SK-N-SH (cell line): ENCODE measurements at regions not wholly inside any gene's neighbourhood (a gene's known extent, or its start where the extent isn't known, plus 50 kb on each side); places are given as distances from the start of the nearest gene placed in this dataset.

Source experiments
- CTCF ChIA-PET: fragments of 300-600, 350-600 bp; formaldehyde crosslinking; extraction: SDS; loops from one replicate; lab custom pipeline; 2021; lab: Yijun Ruan, JAX
- POLR2A ChIA-PET: fragments of 350-600 bp; sonication (Branson Sonifier 250); formaldehyde crosslinking; extraction: SDS; loops from one replicate; lab custom pipeline; 2020; ENCODE audit warnings: antibody characterized with exemption, inconsistent platforms; lab: Yijun Ruan, JAX
- DNase-seq: peaks from one replicate; pipeline ENCODE4 v3.0.0; 2012
- H2AFZ ChIP-seq: fragments of 200-600 bp; sonication (generic); 2 replicates; pipeline ENCODE4 v1.8.1; 2016; ENCODE audit warnings: antibody characterized with exemption, mild to moderate bottlenecking, low read depth
- H3F3A ChIP-seq: fragments of 200-600 bp; sonication (generic); replicated peaks from 2 replicates; pipeline ENCODE3; 2016; ENCODE audit warnings: antibody characterized with exemption, mild to moderate bottlenecking; ENCODE audit not compliant: insufficient read depth
- H3K27ac ChIP-seq, 2 experiments: fragments of 200-500 bp in 1 of 2; fragments of 200-600 bp in 1 of 2; sonication (Bioruptor generic) in 1 of 2; sonication (generic), shearing (Covaris generic) in 1 of 2; 2 replicates each; pipeline versions ENCODE4 v1.5.1 to v1.6.1; 2014 to 2016; ENCODE audit warnings: low read depth in 2 of 2, inconsistent platforms in 1 of 2, low read length in 1 of 2, mild to moderate bottlenecking in 1 of 2, mixed read lengths in 1 of 2
- H3K27me3 ChIP-seq: fragments of 200-600 bp; sonication (generic), shearing (Covaris generic); 2 replicates; pipeline ENCODE4 v1.6.1; 2016; ENCODE audit warnings: mixed run types; ENCODE audit not compliant: insufficient read depth
- H3K36me3 ChIP-seq, 2 experiments: fragments of 200-500 bp in 1 of 2; fragments of 200-600 bp in 1 of 2; sonication (Bioruptor generic) in 1 of 2; sonication (generic) in 1 of 2; replicated peaks in 1 of 2; 2 replicates each; pipeline versions ENCODE3 to v1.5.1; 2014 to 2016; ENCODE audit warnings: low read length in 1 of 2, mild to moderate bottlenecking in 1 of 2; ENCODE audit not compliant: insufficient read depth in 2 of 2, control insufficient read depth in 1 of 2
- H3K4me1 ChIP-seq, 2 experiments: fragments of 200-500 bp in 1 of 2; fragments of 200-600 bp in 1 of 2; sonication (Bioruptor generic) in 1 of 2; sonication (generic), shearing (Covaris generic) in 1 of 2; 2 replicates each; pipeline versions ENCODE4 v1.5.1 to v1.6.1; 2014 to 2016; ENCODE audit warnings: low read depth in 1 of 2, low read length in 1 of 2, mixed run types in 1 of 2; ENCODE audit not compliant: insufficient read depth in 2 of 2, control insufficient read depth in 1 of 2
- H3K4me2 ChIP-seq: fragments of 200-600 bp; sonication (generic), shearing (Covaris generic); 2 replicates; pipeline ENCODE4 v1.6.1; 2017; ENCODE audit warnings: mixed run types
- H3K4me3 ChIP-seq, 2 experiments: fragments of 200-500 bp in 1 of 2; fragments of 200-600 bp in 1 of 2; sonication (Bioruptor generic) in 1 of 2; sonication (generic), shearing (Covaris generic) in 1 of 2; 2 replicates each; pipeline versions ENCODE4 v1.5.1 to v1.8.1; 2014 to 2016; ENCODE audit warnings: low read depth in 2 of 2, inconsistent platforms in 1 of 2, low read length in 1 of 2, mild to moderate bottlenecking in 1 of 2, mixed read lengths in 1 of 2, moderate library complexity in 1 of 2
- H3K79me2 ChIP-seq: fragments of 200-600 bp; sonication (generic); 2 replicates; pipeline ENCODE4 v1.8.1; 2017; ENCODE audit warnings: mild to moderate bottlenecking; ENCODE audit not compliant: insufficient read depth
- H3K9ac ChIP-seq: fragments of 200-600 bp; sonication (generic); 2 replicates; pipeline ENCODE4 v1.6.1; 2017; ENCODE audit warnings: mixed run types
- H3K9me2 ChIP-seq: fragments of 200-600 bp; sonication (generic); 2 replicates; pipeline ENCODE4 v1.6.1; 2017; ENCODE audit warnings: mixed run types
- H3K9me3 ChIP-seq: fragments of 200-600 bp; sonication (generic); 2 replicates; pipeline ENCODE4 v1.6.1; 2017; ENCODE audit warnings: mixed run types, mild to moderate bottlenecking, moderate library complexity
- H4K20me1 ChIP-seq: fragments of 200-600 bp; sonication (generic); 2 replicates; pipeline ENCODE4 v1.6.1; 2017; ENCODE audit warnings: mild to moderate bottlenecking, mixed run types; ENCODE audit not compliant: insufficient read depth
- CHD2 ChIP-seq: fragments of 150-350 bp; IDR thresholded peaks from 2 replicates; pipeline ENCODE4 v1.6.1; 2018; ENCODE audit warnings: low read length; ENCODE audit not compliant: partially characterized antibody
- GATA2 ChIP-seq: sonication (generic); formaldehyde crosslinking; IDR thresholded peaks from 2 replicates; pipeline ENCODE4 v1.5.0; 2020; ENCODE audit warnings: mild to moderate bottlenecking, missing genetic modification reagents
- JUND ChIP-seq: IDR thresholded peaks from 2 replicates; pipeline ENCODE4 v1.4.0; 2012
- MEF2A ChIP-seq: IDR thresholded peaks from 2 replicates; pipeline ENCODE4 v1.4.0; 2012; ENCODE audit warnings: low read depth, borderline replicate concordance
- NFIC ChIP-seq: IDR thresholded peaks from 2 replicates; pipeline ENCODE4 v1.4.0; 2012; ENCODE audit warnings: borderline replicate concordance
- RFX5 ChIP-seq: IDR thresholded peaks from 2 replicates; pipeline ENCODE4 v1.6.1; 2012; ENCODE audit warnings: mild to moderate bottlenecking, improper control_type of control experiment, low read length
- RXRA ChIP-seq: IDR thresholded peaks from 2 replicates; pipeline ENCODE4 v1.4.0; 2012; ENCODE audit warnings: low read depth, mild to moderate bottlenecking, borderline replicate concordance
- SMC3 ChIP-seq: IDR thresholded peaks from 2 replicates; pipeline ENCODE4 v1.6.1; 2012; ENCODE audit warnings: low read depth, low read length, improper control_type of control experiment
- TAF1 ChIP-seq: IDR thresholded peaks from 2 replicates; pipeline ENCODE4 v1.6.1; 2012; ENCODE audit warnings: low read depth, mild to moderate bottlenecking, low read length, moderate library complexity, borderline replicate concordance
- TCF12 ChIP-seq: IDR thresholded peaks from 2 replicates; pipeline ENCODE4 v1.4.0; 2012
- TEAD4 ChIP-seq: IDR thresholded peaks from 2 replicates; pipeline ENCODE4 v1.4.0; 2012; ENCODE audit warnings: mild to moderate bottlenecking, borderline replicate concordance; ENCODE audit not compliant: insufficient read depth
- YY1 ChIP-seq: IDR thresholded peaks from 2 replicates; pipeline ENCODE4 v1.4.0; 2012; ENCODE audit warnings: low read depth, mild to moderate bottlenecking
- ZBTB33 ChIP-seq: IDR thresholded peaks from 2 replicates; pipeline ENCODE4 v1.4.0; 2012; ENCODE audit warnings: low read depth, borderline replicate concordance
- WGBS: methylation state at CpG from one replicate; pipeline ENCODE4 v1.1.6; 2017; ENCODE audit warnings: low lambda C conversion rate; 5-methylcytosine and 5-hydroxymethylcytosine counted together
- TF ChIP-seq, protein P1 (sequence below): IDR thresholded peaks from 2 replicates; pipeline ENCODE4; 2012
- TF ChIP-seq, protein P2 (sequence below): IDR thresholded peaks from 2 replicates; pipeline ENCODE4 v1.6.1; 2012; ENCODE audit warnings: mild to moderate bottlenecking, low read depth, low read length, moderate library complexity
- TF ChIP-seq, protein P3 (sequence below): fragments of 150-350 bp; IDR thresholded peaks from 2 replicates; pipeline ENCODE4 v1.6.1; 2017; ENCODE audit warnings: antibody characterized with exemption, low read length, low read depth, borderline replicate concordance

GRCh38 chr2:19261061-19261460 lies 97.4 kb downstream of the OSR1 start:
- no peaks in the 10 kb centered on the region for H4K20me1 ChIP-seq

More at GRCh38 chr2:19261061-19261460, 97.4 kb downstream of the OSR1 start:
- Histone ChIP-seq H3K9me3 (no peaks in the 10 kb centered on the region), H3K4me1 (0 out of 4 replicates have a peak, but pooled peaks cover 0 to 6% of the 10 kb centered on the region in 2 experiments), H3K27me3 (no peaks in the 10 kb centered on the region), H3K4me3 (no peak overlapping the region), H3F3A (peaks cover 3% of the 10 kb centered on the region), H3K9ac (no peak overlapping the region), H3K27ac (no peak overlapping the region), H3K4me2 (no peak overlapping the region), H3K79me2 (no peaks in the 10 kb centered on the region), H3K36me3 (no peaks in the 10 kb centered on the region)
- no peak for DNase-seq
- WGBS: 81% methylated on average over 4 of the region's 4 CpGs
- CTCF ChIA-PET: no interaction called here
- TF ChIP-seq TAF1: no peak
- TF ChIP-seq, protein P1, sequence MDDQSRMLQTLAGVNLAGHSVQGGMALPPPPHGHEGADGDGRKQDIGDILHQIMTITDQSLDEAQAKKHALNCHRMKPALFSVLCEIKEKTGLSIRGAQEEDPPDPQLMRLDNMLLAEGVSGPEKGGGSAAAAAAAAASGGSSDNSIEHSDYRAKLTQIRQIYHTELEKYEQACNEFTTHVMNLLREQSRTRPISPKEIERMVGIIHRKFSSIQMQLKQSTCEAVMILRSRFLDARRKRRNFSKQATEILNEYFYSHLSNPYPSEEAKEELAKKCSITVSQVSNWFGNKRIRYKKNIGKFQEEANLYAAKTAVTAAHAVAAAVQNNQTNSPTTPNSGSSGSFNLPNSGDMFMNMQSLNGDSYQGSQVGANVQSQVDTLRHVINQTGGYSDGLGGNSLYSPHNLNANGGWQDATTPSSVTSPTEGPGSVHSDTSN: no peak
- no peak for TF ChIP-seq RXRA
- TF ChIP-seq, protein P2, sequence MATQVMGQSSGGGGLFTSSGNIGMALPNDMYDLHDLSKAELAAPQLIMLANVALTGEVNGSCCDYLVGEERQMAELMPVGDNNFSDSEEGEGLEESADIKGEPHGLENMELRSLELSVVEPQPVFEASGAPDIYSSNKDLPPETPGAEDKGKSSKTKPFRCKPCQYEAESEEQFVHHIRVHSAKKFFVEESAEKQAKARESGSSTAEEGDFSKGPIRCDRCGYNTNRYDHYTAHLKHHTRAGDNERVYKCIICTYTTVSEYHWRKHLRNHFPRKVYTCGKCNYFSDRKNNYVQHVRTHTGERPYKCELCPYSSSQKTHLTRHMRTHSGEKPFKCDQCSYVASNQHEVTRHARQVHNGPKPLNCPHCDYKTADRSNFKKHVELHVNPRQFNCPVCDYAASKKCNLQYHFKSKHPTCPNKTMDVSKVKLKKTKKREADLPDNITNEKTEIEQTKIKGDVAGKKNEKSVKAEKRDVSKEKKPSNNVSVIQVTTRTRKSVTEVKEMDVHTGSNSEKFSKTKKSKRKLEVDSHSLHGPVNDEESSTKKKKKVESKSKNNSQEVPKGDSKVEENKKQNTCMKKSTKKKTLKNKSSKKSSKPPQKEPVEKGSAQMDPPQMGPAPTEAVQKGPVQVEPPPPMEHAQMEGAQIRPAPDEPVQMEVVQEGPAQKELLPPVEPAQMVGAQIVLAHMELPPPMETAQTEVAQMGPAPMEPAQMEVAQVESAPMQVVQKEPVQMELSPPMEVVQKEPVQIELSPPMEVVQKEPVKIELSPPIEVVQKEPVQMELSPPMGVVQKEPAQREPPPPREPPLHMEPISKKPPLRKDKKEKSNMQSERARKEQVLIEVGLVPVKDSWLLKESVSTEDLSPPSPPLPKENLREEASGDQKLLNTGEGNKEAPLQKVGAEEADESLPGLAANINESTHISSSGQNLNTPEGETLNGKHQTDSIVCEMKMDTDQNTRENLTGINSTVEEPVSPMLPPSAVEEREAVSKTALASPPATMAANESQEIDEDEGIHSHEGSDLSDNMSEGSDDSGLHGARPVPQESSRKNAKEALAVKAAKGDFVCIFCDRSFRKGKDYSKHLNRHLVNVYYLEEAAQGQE: no peak
- TF ChIP-seq YY1: no peak
- no peak for TF ChIP-seq TCF12
- TF ChIP-seq ZBTB33: no peak
- TF ChIP-seq, protein P3, sequence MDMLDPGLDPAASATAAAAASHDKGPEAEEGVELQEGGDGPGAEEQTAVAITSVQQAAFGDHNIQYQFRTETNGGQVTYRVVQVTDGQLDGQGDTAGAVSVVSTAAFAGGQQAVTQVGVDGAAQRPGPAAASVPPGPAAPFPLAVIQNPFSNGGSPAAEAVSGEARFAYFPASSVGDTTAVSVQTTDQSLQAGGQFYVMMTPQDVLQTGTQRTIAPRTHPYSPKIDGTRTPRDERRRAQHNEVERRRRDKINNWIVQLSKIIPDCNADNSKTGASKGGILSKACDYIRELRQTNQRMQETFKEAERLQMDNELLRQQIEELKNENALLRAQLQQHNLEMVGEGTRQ: no peak
- TF ChIP-seq SMC3: no peak
- no peak for TF ChIP-seq TEAD4
- no peak for TF ChIP-seq JUND
- TF ChIP-seq GATA2 (CRISPR knock-in tag): no peak
- no peak for TF ChIP-seq RFX5
- TF ChIP-seq CHD2: no peak
- no peak for TF ChIP-seq NFIC
- TF ChIP-seq MEF2A: no peak
- TF ChIP-seq, all 33 proteins: peak for 0
- POLR2A ChIA-PET: no interaction called here
- Histone ChIP-seq H2AFZ (no peak overlapping the region), H3K9me2 (no peaks in the 10 kb centered on the region)
